NCI-H226 (cell line): ENCODE measurements at regions not wholly inside any gene's neighbourhood (a gene's known extent, or its start where the extent isn't known, plus 50 kb on each side); places are given as distances from the start of the nearest gene placed in this dataset.
"Not testable (repeated sequence)": the region's sequence is repeated elsewhere in the genome, so short reads cannot be mapped to it uniquely, and the experiment has no call there.

ENCODE experiments used
- DNase-seq: peaks from one replicate; pipeline ENCODE4 v3.0.0-alpha.2; 2015

DNA sequence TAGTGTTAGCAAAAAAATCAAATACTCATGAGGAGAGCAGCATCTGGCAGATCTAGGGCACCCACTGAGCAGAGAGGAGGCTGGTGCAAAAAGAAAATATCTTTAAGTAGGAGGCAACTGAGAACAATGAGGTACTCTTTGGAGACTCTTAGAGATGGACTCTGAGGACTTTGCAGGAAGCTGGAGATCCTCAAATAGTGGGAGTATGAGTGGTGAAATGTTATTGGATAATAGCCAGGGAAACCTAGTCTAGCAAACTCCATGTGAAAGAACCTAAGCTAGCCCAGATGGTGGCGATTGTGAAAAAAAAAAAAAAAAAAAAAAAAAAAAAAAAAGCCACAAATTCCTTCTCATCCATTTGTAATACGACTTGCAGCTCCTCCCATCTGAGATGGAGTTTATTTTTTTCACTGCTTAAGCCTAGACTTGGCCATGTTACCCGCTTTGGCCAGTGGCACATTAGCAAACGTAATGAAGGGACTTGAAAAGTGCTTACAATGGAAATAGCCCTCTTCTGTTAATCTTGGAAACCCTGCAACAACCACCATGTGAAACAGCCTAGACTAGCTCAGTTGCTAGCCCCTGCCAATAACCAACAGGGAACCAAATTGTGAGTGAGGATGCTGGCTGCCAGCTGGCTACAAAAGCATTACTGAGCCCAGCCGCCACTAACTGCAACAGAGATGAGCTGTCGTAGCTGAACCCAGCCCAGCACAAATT, 476.2 kb downstream of the KLF12 start:
- DNase-seq = no peak

GRCh38 chr13:73656863-73657262, 477.3 kb downstream of the KLF12 start:
- peak; percentile 24 for DNase-seq

- DNase-seq = no peak
Measured at GRCh38 chr13:73653688-73654087, 480.5 kb downstream of the KLF12 start.

DNA sequence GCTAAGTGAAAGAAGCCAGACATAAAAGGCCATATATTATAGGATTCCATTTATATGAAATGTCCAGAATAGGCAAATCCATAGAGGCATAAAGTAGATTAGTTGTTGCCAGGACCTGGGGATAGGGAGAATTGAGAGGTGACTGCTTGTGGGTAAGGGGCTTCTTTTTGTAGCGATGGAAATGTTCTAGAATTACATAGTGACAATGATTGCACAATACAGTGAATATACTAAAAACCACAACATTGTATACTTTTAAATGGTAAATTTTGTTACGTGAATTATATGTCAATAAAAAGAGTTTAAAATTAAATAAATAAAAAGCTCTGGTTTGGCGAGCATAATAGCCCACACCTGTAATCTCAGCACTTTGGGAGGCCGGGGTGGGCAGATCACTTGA, 486.8 kb downstream of the KLF12 start:
- DNase-seq = no peak

- DNase-seq = not testable (repeated sequence)
Measured at GRCh38 chr13:73640476-73641179, 493.6 kb downstream of the KLF12 start.

DNA sequence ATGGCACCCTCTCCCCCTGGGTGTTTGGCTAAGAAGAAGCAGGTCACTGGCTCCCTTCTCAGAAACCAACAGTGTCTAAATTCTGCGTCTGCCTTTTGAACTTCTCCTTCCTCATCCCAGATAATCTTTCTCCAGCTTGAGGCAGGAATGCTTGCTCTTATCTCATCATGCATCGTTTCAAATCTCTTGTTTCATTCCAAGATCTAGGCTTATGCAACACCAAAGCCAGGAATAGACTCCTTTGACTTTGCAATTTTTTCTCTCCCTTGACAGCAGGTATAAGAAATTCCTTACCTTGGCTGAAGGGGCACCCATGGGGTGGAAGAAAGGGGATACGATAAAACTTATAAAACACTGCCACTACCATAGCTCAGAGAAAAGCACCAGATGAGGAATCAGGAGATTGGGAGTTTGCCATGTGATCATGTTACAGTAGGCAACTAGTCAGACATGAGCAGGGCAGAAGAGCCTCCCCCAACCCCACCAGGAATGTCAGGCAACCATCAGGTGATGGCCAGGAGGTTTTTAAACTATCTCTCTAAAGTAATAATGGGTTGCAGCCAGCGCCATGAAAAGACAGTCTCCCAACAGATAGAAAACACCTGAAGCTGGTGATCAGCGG, 498.9 kb downstream of the KLF12 start:
- no peak for DNase-seq

DNA sequence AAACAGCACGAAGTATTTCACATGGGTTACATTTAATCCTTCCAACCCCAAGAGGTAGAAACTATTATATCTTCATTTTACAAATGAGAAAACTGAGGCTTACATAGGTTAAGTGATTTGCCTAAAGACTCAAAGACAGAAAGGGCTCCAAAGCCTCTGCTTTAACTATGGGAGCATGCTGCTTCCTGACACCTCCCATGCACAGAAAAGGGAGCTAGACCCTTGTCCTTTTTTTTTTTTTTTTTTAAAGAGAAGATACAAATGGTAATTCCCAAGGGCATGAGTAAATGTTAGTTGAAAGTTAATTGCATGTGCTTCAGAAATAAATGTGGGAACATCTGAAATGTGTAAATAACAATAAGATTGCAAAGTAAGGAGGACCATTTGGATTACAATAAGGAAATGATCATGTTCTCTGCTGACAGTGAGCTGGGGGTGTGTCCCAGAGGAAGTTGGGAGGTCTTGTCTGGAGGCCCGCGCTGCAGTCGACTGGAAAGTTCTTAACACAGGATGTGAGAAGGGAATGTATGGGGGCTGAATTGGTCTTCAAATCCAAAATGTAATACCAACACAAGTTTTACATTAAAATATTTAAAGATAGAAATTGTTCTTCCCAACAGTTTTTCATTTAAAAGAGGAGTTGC, 500.3 kb downstream of the KLF12 start:
- no peak for DNase-seq

DNA sequence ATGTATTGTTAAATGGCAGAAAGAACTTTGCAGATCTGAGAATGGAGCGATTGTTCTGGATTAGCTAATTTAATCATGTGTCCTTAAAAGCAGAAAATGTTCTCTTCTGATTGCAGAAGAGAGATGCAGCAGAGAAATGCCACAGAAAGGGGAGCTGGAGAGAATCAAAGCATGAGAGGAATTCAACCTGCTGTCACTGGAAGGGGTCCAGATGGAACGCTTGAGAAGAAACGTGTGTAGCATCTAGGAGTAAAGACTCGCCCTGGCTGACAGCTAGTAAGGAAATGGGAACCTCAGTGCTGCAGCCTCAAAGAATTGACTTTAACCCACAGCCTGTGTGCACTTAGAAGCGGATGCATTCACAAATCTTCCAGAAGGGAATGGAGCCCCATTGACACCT, 502.8 kb downstream of the KLF12 start:
- DNase-seq = no peak

GRCh38 chr13:73625562-73626339, 508.5 kb downstream of the KLF12 start:
- no peak for DNase-seq

GRCh38 chr13:73623281-73623680, 510.9 kb downstream of the KLF12 start:
- DNase-seq = no peak

- DNase-seq = no peak
Measured at GRCh38 chr13:73622381-73622780, 511.8 kb downstream of the KLF12 start.

GRCh38 chr13:73618275-73618865, 515.8 kb downstream of the KLF12 start:
- DNase-seq = no peak

- no peak for DNase-seq
Measured at GRCh38 chr13:73616861-73617260, 517.3 kb downstream of the KLF12 start.

- no peak for DNase-seq
Measured at GRCh38 chr13:73610799-73611592, 523.2 kb downstream of the KLF12 start.

DNA sequence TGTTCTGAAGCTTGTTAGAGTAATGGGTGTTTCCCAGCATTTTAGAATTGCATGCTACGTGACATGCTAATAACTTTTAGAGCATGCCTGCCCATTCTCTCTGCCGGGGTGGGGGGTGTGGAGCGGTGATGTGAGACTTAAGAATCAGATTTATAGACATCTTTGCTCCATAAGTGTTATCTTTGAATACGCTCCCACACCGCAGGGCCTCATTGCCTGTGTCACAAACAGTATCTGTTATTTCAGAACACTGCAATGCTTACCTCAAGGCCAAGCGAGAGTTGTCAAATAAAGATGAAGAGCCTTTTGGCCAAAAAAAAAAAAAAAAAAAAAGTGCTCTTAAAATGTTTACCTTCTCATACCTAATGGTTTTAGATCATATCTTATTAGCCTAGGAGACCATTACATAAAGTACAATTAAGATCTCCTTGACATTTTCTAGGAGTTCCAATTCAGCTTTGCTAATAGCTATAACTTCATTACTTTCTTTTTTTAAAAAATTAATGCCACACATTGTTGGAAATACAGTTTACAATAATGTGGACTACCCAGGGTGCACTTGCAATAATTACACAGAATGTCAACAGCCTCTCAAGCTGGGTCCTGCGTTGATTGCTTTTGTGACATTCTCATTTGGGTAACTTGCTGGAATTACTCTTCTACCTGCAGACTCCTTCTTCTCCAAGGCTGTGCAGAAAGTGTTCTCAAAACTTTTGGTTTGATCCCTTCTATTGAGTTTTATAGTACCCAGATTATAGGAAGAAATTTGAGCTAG, 525.3 kb downstream of the KLF12 start:
- DNase-seq = no peak

- no peak for DNase-seq
Measured at GRCh38 chr13:73608157-73608516, 526.1 kb downstream of the KLF12 start.

DNA sequence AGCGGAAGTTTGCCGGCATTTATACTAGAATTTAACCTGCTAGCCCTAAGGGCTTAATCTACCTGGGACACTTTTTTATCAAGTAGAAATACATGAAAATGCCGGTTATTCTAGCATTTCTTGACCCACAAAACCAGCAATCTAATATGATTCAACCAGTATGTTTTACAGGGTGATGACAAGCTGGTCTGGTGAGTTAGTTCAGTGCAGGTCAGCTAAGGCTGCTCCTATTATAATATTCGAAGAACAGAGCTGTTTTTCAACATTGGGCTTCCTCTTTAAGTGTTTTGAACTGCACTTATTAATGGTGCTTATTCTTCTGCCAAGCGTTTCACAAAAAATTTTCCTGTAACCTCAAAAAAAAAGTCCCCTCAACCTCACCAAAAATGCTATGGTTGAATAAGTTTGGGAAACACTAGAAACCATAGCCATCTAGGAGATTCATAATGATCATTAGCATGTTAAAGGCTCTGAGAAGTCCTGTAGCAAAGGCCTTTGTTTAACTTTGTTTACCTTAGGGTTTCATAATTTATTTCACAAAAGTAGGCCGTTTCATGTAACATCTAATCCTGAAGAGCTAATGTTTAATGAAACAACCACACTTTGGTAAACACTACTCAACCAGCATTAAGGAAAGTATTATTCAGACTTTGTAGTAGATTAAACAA, 526.6 kb downstream of the KLF12 start:
- no peak for DNase-seq

DNA sequence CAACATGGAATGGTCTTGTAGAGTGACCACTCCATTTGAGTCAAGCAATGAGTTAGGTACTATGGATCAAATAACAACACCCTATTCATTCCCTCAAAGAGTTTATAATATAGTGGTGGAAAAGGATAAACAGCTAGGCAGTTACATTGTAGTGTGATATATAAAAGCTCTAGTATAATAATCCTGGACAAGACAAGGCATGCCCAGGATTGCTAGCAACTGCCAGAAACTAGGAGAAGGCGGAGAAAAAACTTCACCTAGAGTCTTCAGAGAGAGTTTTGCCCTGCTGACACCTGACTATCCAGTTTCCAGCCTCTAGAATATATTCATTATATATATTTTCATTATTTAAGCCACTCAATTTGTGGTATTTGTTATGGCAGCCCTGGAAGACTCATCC, 530.6 kb downstream of the KLF12 start:
- DNase-seq = no peak

DNA sequence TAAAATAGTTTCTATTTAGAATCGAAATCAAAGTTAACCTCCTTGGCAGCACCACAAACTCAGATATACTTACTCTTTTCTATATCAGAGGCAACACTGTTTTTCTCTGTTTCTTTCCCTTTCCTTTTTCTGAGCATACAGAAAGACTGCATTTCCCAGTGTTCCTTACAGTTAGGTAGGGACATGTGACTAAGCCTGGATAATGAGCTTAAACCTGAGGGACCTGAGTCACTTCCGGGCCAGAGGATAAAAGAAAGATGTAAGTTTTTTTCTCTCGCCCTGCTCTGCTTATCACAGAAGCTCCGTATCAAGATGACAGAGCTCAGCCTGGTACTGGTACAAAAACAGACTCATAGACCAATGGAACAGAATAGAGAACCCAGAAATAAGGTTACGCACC, 531.9 kb downstream of the KLF12 start:
- DNase-seq = peak; percentile 9

- no peak for DNase-seq
Measured at GRCh38 chr13:73601708-73602107, 532.5 kb downstream of the KLF12 start.
